ENCODE measurements at regions not wholly inside any gene's neighbourhood (a gene's known extent, or its start where the extent isn't known, plus 50 kb on each side); places are given as distances from the start of the nearest gene placed in this dataset.

DNA sequence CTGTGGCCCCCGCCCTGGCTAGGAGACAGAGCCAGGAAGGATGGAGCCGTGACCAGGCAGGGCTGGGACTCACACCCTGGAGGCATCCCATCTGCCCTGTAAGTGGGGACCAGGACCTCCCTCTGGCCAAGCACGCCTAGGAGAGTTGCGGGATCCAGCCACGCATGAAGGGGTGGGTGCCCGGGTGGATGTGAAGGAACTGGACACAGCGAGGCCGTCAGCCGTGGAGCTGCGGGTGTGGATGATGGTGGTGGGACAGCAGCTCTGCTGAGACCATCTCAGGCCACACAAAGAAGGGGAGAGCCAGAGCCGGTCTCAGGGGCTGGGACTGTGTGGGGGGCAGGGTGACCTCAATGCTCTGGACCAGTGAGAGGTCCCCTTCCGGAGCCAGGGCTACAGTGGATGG lies 746.4 kb downstream of the BRD1 start:
- H4K8ac ChIP-seq (ENCODE audit: low read depth in 2 of 2, low read length in 2 of 2): no peak overlapping the region
- no peak overlapping the region for H3K27ac ChIP-seq (ENCODE audit: insufficient read depth, low read length)
- H3K27me3 ChIP-seq (ENCODE audit: control insufficient read depth, insufficient read depth, low read length): no peaks in the 10 kb centered on the region
- ATAC-seq (ENCODE audit: low read depth) (no peak), DNase-seq (no peak)
- H2AFZ ChIP-seq (replicated peaks; ENCODE audit: low read length, poor library complexity): no peak overlapping the region
- in situ Hi-C loops (cut with MboI; ENCODE audit: low sequenced_read_pairs): no loop called here
- no peaks in the 10 kb centered on the region for H3K36me3 ChIP-seq (ENCODE audit: control insufficient read depth, insufficient read depth, low read length)
- no peak overlapping the region for H3K4me3 ChIP-seq (ENCODE audit: insufficient read depth, low read depth, low read length)
- H3K18ac ChIP-seq (ENCODE audit: low read depth, low read length): no peak overlapping the region
- H2BK120ac ChIP-seq (ENCODE audit: low read depth, low read length): no peak overlapping the region
- no peaks in the 10 kb centered on the region for H3K79me1 ChIP-seq (ENCODE audit: low read depth in 1 of 2, low read length in 2 of 2)
- dilution Hi-C loops (cut with HindIII; ENCODE audit: low sequenced_read_pairs, unreplicated experiment): no loop called here
- H4K91ac ChIP-seq (ENCODE audit: insufficient read depth, low read depth, low read length): no peak overlapping the region
- 40% methylated on average over 3 of the region's 12 CpGs; no CpG with 5 or more reads in 1 of the 2 experiments for WGBS, 2 experiments (ENCODE audit: extremely low coverage in 2 of 2, insufficient read length in 1 of 2)
- intact Hi-C loops (cut with micrococcal nuclease): no loop called here
- no peak for TF ChIP-seq FOS (IDR thresholded peaks at IDR 0.05; ENCODE audit: low read depth, low read length)
- TF ChIP-seq, protein P1, sequence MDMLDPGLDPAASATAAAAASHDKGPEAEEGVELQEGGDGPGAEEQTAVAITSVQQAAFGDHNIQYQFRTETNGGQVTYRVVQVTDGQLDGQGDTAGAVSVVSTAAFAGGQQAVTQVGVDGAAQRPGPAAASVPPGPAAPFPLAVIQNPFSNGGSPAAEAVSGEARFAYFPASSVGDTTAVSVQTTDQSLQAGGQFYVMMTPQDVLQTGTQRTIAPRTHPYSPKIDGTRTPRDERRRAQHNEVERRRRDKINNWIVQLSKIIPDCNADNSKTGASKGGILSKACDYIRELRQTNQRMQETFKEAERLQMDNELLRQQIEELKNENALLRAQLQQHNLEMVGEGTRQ (IDR thresholded peaks at IDR 0.05; ENCODE audit: low read depth, low read length): no peak
- TF ChIP-seq RAD21 (IDR thresholded peaks at IDR 0.05; ENCODE audit: low read length): no peak
- TF ChIP-seq, protein P2, sequence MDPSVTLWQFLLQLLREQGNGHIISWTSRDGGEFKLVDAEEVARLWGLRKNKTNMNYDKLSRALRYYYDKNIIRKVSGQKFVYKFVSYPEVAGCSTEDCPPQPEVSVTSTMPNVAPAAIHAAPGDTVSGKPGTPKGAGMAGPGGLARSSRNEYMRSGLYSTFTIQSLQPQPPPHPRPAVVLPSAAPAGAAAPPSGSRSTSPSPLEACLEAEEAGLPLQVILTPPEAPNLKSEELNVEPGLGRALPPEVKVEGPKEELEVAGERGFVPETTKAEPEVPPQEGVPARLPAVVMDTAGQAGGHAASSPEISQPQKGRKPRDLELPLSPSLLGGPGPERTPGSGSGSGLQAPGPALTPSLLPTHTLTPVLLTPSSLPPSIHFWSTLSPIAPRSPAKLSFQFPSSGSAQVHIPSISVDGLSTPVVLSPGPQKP (IDR thresholded peaks at IDR 0.05; ENCODE audit: borderline replicate concordance, low read depth, low read length): no peak
- no peak for TF ChIP-seq MXI1 (IDR thresholded peaks at IDR 0.05; ENCODE audit: borderline replicate concordance, low read depth, low read length)
- no peak for TF ChIP-seq MAFK (IDR thresholded peaks at IDR 0.05; ENCODE audit: low read depth, low read length)
- TF ChIP-seq RFX5 (IDR thresholded peaks at IDR 0.05; ENCODE audit: low read depth, low read length): no peak
- no peak for TF ChIP-seq SMC3 (IDR thresholded peaks at IDR 0.05; ENCODE audit: low read depth, low read length)
- TF ChIP-seq BHLHE40 (IDR thresholded peaks at IDR 0.05; ENCODE audit: low read depth, low read length): no peak
- no peak for TF ChIP-seq CTCF (conservative IDR thresholded peaks at IDR 0.05; ENCODE audit: low read depth, low read length)
- TF ChIP-seq RCOR1 (IDR thresholded peaks at IDR 0.05; ENCODE audit: insufficient replicate concordance, low read length): no peak
- TF ChIP-seq NFE2L2 (IDR thresholded peaks at IDR 0.05; ENCODE audit: low read depth, low read length): no peak
- TF ChIP-seq MAZ (IDR thresholded peaks at IDR 0.05; ENCODE audit: borderline replicate concordance, low read depth, low read length): no peak
- TF ChIP-seq POLR2A (IDR thresholded peaks at IDR 0.05; ENCODE audit: low read depth, low read length): no peak
- no peak for TF ChIP-seq CHD1 (IDR thresholded peaks at IDR 0.05; ENCODE audit: low read depth, low read length)
- no peak for TF ChIP-seq CEBPB (IDR thresholded peaks at IDR 0.05; ENCODE audit: low read depth, low read length)
- H4K20me1 ChIP-seq (ENCODE audit: insufficient read depth, low read length): no peaks in the 10 kb centered on the region
- no peaks in the 10 kb centered on the region for H3K4me1 ChIP-seq (ENCODE audit: control insufficient read depth, insufficient read depth, low read length)
- H3K23ac ChIP-seq (ENCODE audit: low read depth, low read length): no peak overlapping the region
- no peaks in the 10 kb centered on the region for H3K9me1 ChIP-seq (ENCODE audit: insufficient read depth, low read length)
- CTCF ChIA-PET: no interaction called here
- peaks cover 61% of the 10 kb centered on the region for H3K9me3 ChIP-seq (ENCODE audit: control insufficient read depth, insufficient read depth, low read length)
- no peak overlapping the region for H2BK5ac ChIP-seq (ENCODE audit: low read depth, low read length, poor library complexity, severe bottlenecking)
- H3K4me2 ChIP-seq (ENCODE audit: low read depth, low read length): no peak overlapping the region
- H3K14ac ChIP-seq (replicated peaks; ENCODE audit: low read depth, low read length): no peak overlapping the region
- H4K5ac ChIP-seq (ENCODE audit: low read depth, low read length): no peak overlapping the region
- H2BK15ac ChIP-seq (ENCODE audit: low read depth, low read length): no peak overlapping the region
- no peak overlapping the region for H3K4ac ChIP-seq (ENCODE audit: low read depth, low read length)
- no peak overlapping the region for H3K56ac ChIP-seq (ENCODE audit: extremely low read depth, insufficient read depth, low read length)
- no peak overlapping the region for H2AK5ac ChIP-seq (ENCODE audit: low read depth, low read length)
- no peak overlapping the region for H3K9ac ChIP-seq (ENCODE audit: low read depth, low read length)
- H2BK20ac ChIP-seq (ENCODE audit: low read depth, low read length): no peak overlapping the region
- BruUV-seq (replicated peaks): no TSS peak
- H2AK9ac ChIP-seq (replicated peaks; ENCODE audit: low read depth, low read length, poor library complexity): no peak overlapping the region
- POLR2A ChIA-PET (ENCODE audit: unreplicated experiment): no interaction called here

All from IMR-90 (cell line).